HepG2 (cell line): ENCODE measurements at regions not wholly inside any gene's neighbourhood (a gene's known extent, or its start where the extent isn't known, plus 50 kb on each side); places are given as distances from the start of the nearest gene placed in this dataset.
"Not testable (repeated sequence)": the region's sequence is repeated elsewhere in the genome, so short reads cannot be mapped to it uniquely, and the experiment has no call there.

Experiments used
- ATAC-seq: fragments of 200-7000 bp; cut with Tn5 transposase; 3 replicates; pipeline ENCODE4 v1.9.1; 2020; ENCODE audit warnings: mild to moderate bottlenecking, moderate library complexity
- BruUV-seq: library from RNA; stranded (reverse); fragments of 400-500 nt; replicated peaks from 2 replicates; lab custom pipeline; 2021; lab: Mats Ljungman, UMichigan
- CTCF ChIA-PET: fragments of 300-600 bp; formaldehyde crosslinking; extraction: SDS; loops from one replicate; lab custom pipeline; 2021; ENCODE audit warnings: low total read pairs, inconsistent platforms, low intra/inter-chr PET ratio; lab: Yijun Ruan, JAX
- POLR2A ChIA-PET: fragments of 350-600 bp; sonication (Branson Sonifier 250); formaldehyde crosslinking; loops from one replicate; lab custom pipeline; 2020; ENCODE audit warnings: antibody characterized with exemption, inconsistent platforms; lab: Yijun Ruan, JAX
- DNase-seq: peaks from one replicate; pipeline ENCODE4 v3.0.0-alpha.2; 2015; ENCODE audit warnings: low spot score
- FAIRE-seq: peaks from 3 replicates; lab custom pipeline; 2011; peaks lifted over from hg19 to GRCh38; lab: Jason Lieb, UNC
- H2AFZ ChIP-seq: one replicate; pipeline ENCODE4 v1.6.1; 2011; ENCODE audit warnings: low read length, inconsistent platforms
- H3K27ac ChIP-seq: fragments of 300-600 bp; 3 replicates; pipeline ENCODE4 v1.8.0; 2011; ENCODE audit warnings: mixed run types, mild to moderate bottlenecking, mixed read lengths, low read length, inconsistent platforms; ENCODE audit not compliant: insufficient read depth; ENCODE audit errors: extremely low read length
- H3K27me3 ChIP-seq, 2 experiments: fragments of 200-600 bp in 1 of 2; 2 replicates in 1 of 2; 3 replicates in 1 of 2; pipeline versions ENCODE4 v1.6.0 to v1.8.0; 2011; ENCODE audit warnings: low read length in 2 of 2, mild to moderate bottlenecking in 2 of 2, moderate library complexity in 2 of 2, inconsistent platforms in 1 of 2; ENCODE audit not compliant: insufficient read depth in 2 of 2, control insufficient read depth in 1 of 2
- H3K36me3 ChIP-seq, 2 experiments: fragments of 200-600 bp in 1 of 2; replicated peaks in 1 of 2; 2 replicates in 1 of 2; 3 replicates in 1 of 2; pipeline versions ENCODE4 v1.5.1 to v1.8.0; 2011; ENCODE audit warnings: low read length in 2 of 2, inconsistent platforms in 1 of 2; ENCODE audit not compliant: insufficient read depth in 2 of 2, control insufficient read depth in 1 of 2
- H3K4me1 ChIP-seq: 2 replicates; pipeline ENCODE4 v1.5.1; 2012; ENCODE audit warnings: low read length, inconsistent platforms; ENCODE audit not compliant: insufficient read depth
- H3K4me2 ChIP-seq: 2 replicates; pipeline ENCODE4 v1.6.0; 2011; ENCODE audit warnings: low read depth, low read length, inconsistent platforms
- H3K4me3 ChIP-seq, 3 experiments: fragments of 200-600 bp in 1 of 3; sonication (generic), shearing (Covaris generic) in 1 of 3; replicated peaks in 1 of 3; 2 replicates each; pipeline ENCODE4 v1.5.1; 2011 to 2016; ENCODE audit warnings: low read length in 3 of 3, inconsistent platforms in 2 of 3, low read depth in 2 of 3, mild to moderate bottlenecking in 2 of 3, control low read depth in 1 of 3, mixed read lengths in 1 of 3; ENCODE audit not compliant: insufficient read depth in 1 of 3
- H3K79me2 ChIP-seq: one replicate; pipeline ENCODE4 v1.6.1; 2011; ENCODE audit warnings: low read length, inconsistent platforms; ENCODE audit not compliant: insufficient read depth
- H3K9ac ChIP-seq: 2 replicates; pipeline ENCODE4 v1.6.0; 2011; ENCODE audit warnings: mild to moderate bottlenecking, low read depth, low read length, inconsistent platforms; ENCODE audit not compliant: insufficient read depth
- H3K9me3 ChIP-seq: 2 replicates; pipeline ENCODE4 v1.5.1; 2012; ENCODE audit warnings: mild to moderate bottlenecking, low read length
- H4K20me1 ChIP-seq: 2 replicates; pipeline ENCODE4 v1.6.0; 2011; ENCODE audit warnings: inconsistent platforms, mild to moderate bottlenecking, low read length, moderate library complexity; ENCODE audit not compliant: insufficient read depth
- HMGA1 ChIP-seq: sonication (generic); formaldehyde crosslinking; conservative IDR thresholded peaks from 2 replicates; pipeline ENCODE4 v1.4.0; 2020; ENCODE audit warnings: missing genetic modification reagents
- MTA3 ChIP-seq: sonication (generic); formaldehyde crosslinking; IDR thresholded peaks from 2 replicates; pipeline ENCODE4 v1.4.0; 2020; ENCODE audit warnings: missing genetic modification reagents
- PPARG ChIP-seq: conservative IDR thresholded peaks from 2 replicates; pipeline ENCODE4 v1.6.1; 2016; ENCODE audit warnings: missing biosample characterization, missing genetic modification reagents
- SRSF4 ChIP-seq: fragments of 200-400 bp; formaldehyde crosslinking; IDR thresholded peaks from one replicate; pipeline ENCODE4 v1.6.1; 2018; ENCODE audit warnings: mild to moderate bottlenecking, low read depth, low read length, moderate library complexity; ENCODE audit not compliant: poor library complexity, severe bottlenecking
- ZNF205 ChIP-seq: IDR thresholded peaks from 2 replicates; pipeline ENCODE4 v1.6.1; 2018; ENCODE audit warnings: missing biosample characterization, missing genetic modification reagents
- ZNF30 ChIP-seq: sonication (generic); formaldehyde crosslinking; IDR thresholded peaks from 2 replicates; pipeline ENCODE4 v1.5.0; 2020; ENCODE audit warnings: mild to moderate bottlenecking, missing genetic modification reagents
- WGBS: methylation state at CpG from one replicate; pipeline ENCODE4 v1.1.6; 2017; ENCODE audit warnings: low lambda C conversion rate; 5-methylcytosine and 5-hydroxymethylcytosine counted together
- in situ Hi-C: cut with HindIII; loops from 2 replicates; pipeline ENCODE4 v1.10.0; 2017; ENCODE audit warnings: low pct_unique_long_range_greater_than_20kb; ENCODE audit not compliant: extremely low pct_ligation_motif_present
- intact Hi-C: fragments of 100-400 bp; cut with micrococcal nuclease; formaldehyde crosslinking; loops from one replicate; pipeline ENCODE4 v1.10.0; 2022; ENCODE audit not compliant: unreplicated experiment

GRCh38 chr4:71216316-71216959, 122.4 kb upstream of the SLC4A4 start:
- FAIRE-seq = no peak
- BruUV-seq = no TSS peak

GRCh38 chr4:71217688-71218087, 121.1 kb upstream of the SLC4A4 start:
- no peaks in the 10 kb centered on the region for H4K20me1 ChIP-seq
- H3K4me2 ChIP-seq = no peak overlapping the region
- H3K4me3 ChIP-seq = no peak overlapping the region
- no TSS peak for BruUV-seq
- ATAC-seq (no peak), FAIRE-seq (no peak), DNase-seq (no peak)
- POLR2A ChIA-PET = no interaction called here
- in situ Hi-C loops (no loop called here), intact Hi-C loops (no loop called here)
- H3K36me3 ChIP-seq = no peaks in the 10 kb centered on the region
- no peak overlapping the region for H3K9ac ChIP-seq
- no peaks in the 10 kb centered on the region for H3K9me3 ChIP-seq
- no peaks in the 10 kb centered on the region for H3K27me3 ChIP-seq
- no peak overlapping the region for H3K27ac ChIP-seq
- H2AFZ ChIP-seq = no peak overlapping the region
- CTCF ChIA-PET = no interaction called here
- no peaks in the 10 kb centered on the region for H3K4me1 ChIP-seq
- TF ChIP-seq SRSF4 (no peak), MTA3 (CRISPR knock-in tag) (no peak), PPARG (CRISPR knock-in tag) (no peak), HMGA1 (no peak)
- H3K79me2 ChIP-seq = no peaks in the 10 kb centered on the region

More at GRCh38 chr4:71216316-71216959, 122.4 kb upstream of the SLC4A4 start:
- no peaks in the 10 kb centered on the region for H3K27me3 ChIP-seq
- ATAC-seq = no peak
- intact Hi-C loops = no loop called here
- CTCF ChIA-PET = no interaction called here
- no peak overlapping the region for H3K4me2 ChIP-seq
- TF ChIP-seq ZNF30 (no peak), ZNF205 (CRISPR knock-in tag) (no peak)
- TF ChIP-seq, all 625 proteins: peak for 0
- in situ Hi-C loops = no loop called here
- H3K4me3 ChIP-seq = no peak overlapping the region
- H3K9ac ChIP-seq = no peak overlapping the region
- 49% methylated on average over 5 of the region's 5 CpGs for WGBS
- H3K4me1 ChIP-seq = no peaks in the 10 kb centered on the region
- H3K27ac ChIP-seq = no peak overlapping the region
- H3K9me3 ChIP-seq = no peaks in the 10 kb centered on the region
- H4K20me1 ChIP-seq = no peaks in the 10 kb centered on the region
- no peaks in the 10 kb centered on the region for H3K79me2 ChIP-seq
- DNase-seq = no peak
- POLR2A ChIA-PET = no interaction called here
- no peaks in the 10 kb centered on the region for H3K36me3 ChIP-seq
- H2AFZ ChIP-seq = no peak overlapping the region

GRCh38 chr4:71220848-71221247, 118.0 kb upstream of the SLC4A4 start:
- H3K9me3 ChIP-seq, DNase-seq, H2AFZ ChIP-seq, H3K4me1 ChIP-seq, H3K27ac ChIP-seq, BruUV-seq, POLR2A ChIA-PET, intact Hi-C loops, H4K20me1 ChIP-seq, FAIRE-seq, H3K79me2 ChIP-seq, ATAC-seq, H3K9ac ChIP-seq, H3K4me2 ChIP-seq, H3K36me3 ChIP-seq, CTCF ChIA-PET, H3K27me3 ChIP-seq, H3K4me3 ChIP-seq: not testable (repeated sequence)
- WGBS = 73% methylated on average over 4 of the region's 4 CpGs
- in situ Hi-C loops = loop anchor here (10.0 kb wide), 1 partner anchor 494 kb away; no protein-coding TSS in a partner anchor
